SK-N-SH (cell line): ENCODE measurements at regions not wholly inside any gene's neighbourhood (a gene's known extent, or its start where the extent isn't known, plus 50 kb on each side); places are given as distances from the start of the nearest gene placed in this dataset.

Source experiments
- CTCF ChIA-PET: fragments of 300-600, 350-600 bp; formaldehyde crosslinking; extraction: SDS; loops from one replicate; lab custom pipeline; 2021; lab: Yijun Ruan, JAX
- POLR2A ChIA-PET: fragments of 350-600 bp; sonication (Branson Sonifier 250); formaldehyde crosslinking; extraction: SDS; loops from one replicate; lab custom pipeline; 2020; ENCODE audit warnings: antibody characterized with exemption, inconsistent platforms; lab: Yijun Ruan, JAX
- DNase-seq: peaks from one replicate; pipeline ENCODE4 v3.0.0; 2012
- H2AFZ ChIP-seq: fragments of 200-600 bp; sonication (generic); 2 replicates; pipeline ENCODE4 v1.8.1; 2016; ENCODE audit warnings: antibody characterized with exemption, mild to moderate bottlenecking, low read depth
- H3F3A ChIP-seq: fragments of 200-600 bp; sonication (generic); replicated peaks from 2 replicates; pipeline ENCODE3; 2016; ENCODE audit warnings: antibody characterized with exemption, mild to moderate bottlenecking; ENCODE audit not compliant: insufficient read depth
- H3K27ac ChIP-seq, 2 experiments: fragments of 200-500 bp in 1 of 2; fragments of 200-600 bp in 1 of 2; sonication (Bioruptor generic) in 1 of 2; sonication (generic), shearing (Covaris generic) in 1 of 2; 2 replicates each; pipeline versions ENCODE4 v1.5.1 to v1.6.1; 2014 to 2016; ENCODE audit warnings: low read depth in 2 of 2, inconsistent platforms in 1 of 2, low read length in 1 of 2, mild to moderate bottlenecking in 1 of 2, mixed read lengths in 1 of 2
- H3K27me3 ChIP-seq: fragments of 200-600 bp; sonication (generic), shearing (Covaris generic); 2 replicates; pipeline ENCODE4 v1.6.1; 2016; ENCODE audit warnings: mixed run types; ENCODE audit not compliant: insufficient read depth
- H3K36me3 ChIP-seq, 2 experiments: fragments of 200-500 bp in 1 of 2; fragments of 200-600 bp in 1 of 2; sonication (Bioruptor generic) in 1 of 2; sonication (generic) in 1 of 2; replicated peaks in 1 of 2; 2 replicates each; pipeline versions ENCODE3 to v1.5.1; 2014 to 2016; ENCODE audit warnings: low read length in 1 of 2, mild to moderate bottlenecking in 1 of 2; ENCODE audit not compliant: insufficient read depth in 2 of 2, control insufficient read depth in 1 of 2
- H3K4me1 ChIP-seq, 2 experiments: fragments of 200-500 bp in 1 of 2; fragments of 200-600 bp in 1 of 2; sonication (Bioruptor generic) in 1 of 2; sonication (generic), shearing (Covaris generic) in 1 of 2; 2 replicates each; pipeline versions ENCODE4 v1.5.1 to v1.6.1; 2014 to 2016; ENCODE audit warnings: low read depth in 1 of 2, low read length in 1 of 2, mixed run types in 1 of 2; ENCODE audit not compliant: insufficient read depth in 2 of 2, control insufficient read depth in 1 of 2
- H3K4me2 ChIP-seq: fragments of 200-600 bp; sonication (generic), shearing (Covaris generic); 2 replicates; pipeline ENCODE4 v1.6.1; 2017; ENCODE audit warnings: mixed run types
- H3K4me3 ChIP-seq, 2 experiments: fragments of 200-500 bp in 1 of 2; fragments of 200-600 bp in 1 of 2; sonication (Bioruptor generic) in 1 of 2; sonication (generic), shearing (Covaris generic) in 1 of 2; 2 replicates each; pipeline versions ENCODE4 v1.5.1 to v1.8.1; 2014 to 2016; ENCODE audit warnings: low read depth in 2 of 2, inconsistent platforms in 1 of 2, low read length in 1 of 2, mild to moderate bottlenecking in 1 of 2, mixed read lengths in 1 of 2, moderate library complexity in 1 of 2
- H3K79me2 ChIP-seq: fragments of 200-600 bp; sonication (generic); 2 replicates; pipeline ENCODE4 v1.8.1; 2017; ENCODE audit warnings: mild to moderate bottlenecking; ENCODE audit not compliant: insufficient read depth
- H3K9ac ChIP-seq: fragments of 200-600 bp; sonication (generic); 2 replicates; pipeline ENCODE4 v1.6.1; 2017; ENCODE audit warnings: mixed run types
- H3K9me2 ChIP-seq: fragments of 200-600 bp; sonication (generic); 2 replicates; pipeline ENCODE4 v1.6.1; 2017; ENCODE audit warnings: mixed run types
- H3K9me3 ChIP-seq: fragments of 200-600 bp; sonication (generic); 2 replicates; pipeline ENCODE4 v1.6.1; 2017; ENCODE audit warnings: mixed run types, mild to moderate bottlenecking, moderate library complexity
- H4K20me1 ChIP-seq: fragments of 200-600 bp; sonication (generic); 2 replicates; pipeline ENCODE4 v1.6.1; 2017; ENCODE audit warnings: mild to moderate bottlenecking, mixed run types; ENCODE audit not compliant: insufficient read depth
- ELF1 ChIP-seq: IDR thresholded peaks from 2 replicates; pipeline ENCODE4 v1.4.0; 2012
- EP300 ChIP-seq, 2 experiments: IDR thresholded peaks; 2 replicates each; pipeline versions ENCODE4 v1.4.0 to v1.6.1; 2012; ENCODE audit warnings: borderline replicate concordance in 1 of 2, low read depth in 1 of 2, low read length in 1 of 2
- FOSL2 ChIP-seq: IDR thresholded peaks from 2 replicates; pipeline ENCODE4 v1.4.0; 2012; ENCODE audit warnings: low read depth, mild to moderate bottlenecking, moderate library complexity, borderline replicate concordance
- FOXJ3 ChIP-seq: sonication (generic); formaldehyde crosslinking; IDR thresholded peaks from 2 replicates; pipeline ENCODE4 v1.5.1; 2020; ENCODE audit warnings: mild to moderate bottlenecking, missing genetic modification reagents
- FOXM1 ChIP-seq: IDR thresholded peaks from 2 replicates; pipeline ENCODE4 v1.4.0; 2012; ENCODE audit warnings: low read depth, mild to moderate bottlenecking
- JUND ChIP-seq: IDR thresholded peaks from 2 replicates; pipeline ENCODE4 v1.4.0; 2012
- MAX ChIP-seq: IDR thresholded peaks from 2 replicates; pipeline ENCODE4 v1.4.0; 2012; ENCODE audit warnings: low read depth
- MEF2A ChIP-seq: IDR thresholded peaks from 2 replicates; pipeline ENCODE4 v1.4.0; 2012; ENCODE audit warnings: low read depth, borderline replicate concordance
- NFIC ChIP-seq: IDR thresholded peaks from 2 replicates; pipeline ENCODE4 v1.4.0; 2012; ENCODE audit warnings: borderline replicate concordance
- PBX3 ChIP-seq: IDR thresholded peaks from 2 replicates; pipeline ENCODE4; 2012
- POLR2AphosphoS5 ChIP-seq: IDR thresholded peaks from 2 replicates; pipeline ENCODE4 v1.6.1; 2012; ENCODE audit warnings: low read depth, low read length
- RXRA ChIP-seq: IDR thresholded peaks from 2 replicates; pipeline ENCODE4 v1.4.0; 2012; ENCODE audit warnings: low read depth, mild to moderate bottlenecking, borderline replicate concordance
- SIN3A ChIP-seq: IDR thresholded peaks from 2 replicates; pipeline ENCODE4 v1.6.1; 2012; ENCODE audit warnings: low read depth, mild to moderate bottlenecking, low read length, moderate library complexity, borderline replicate concordance
- TCF12 ChIP-seq: IDR thresholded peaks from 2 replicates; pipeline ENCODE4 v1.4.0; 2012
- TEAD4 ChIP-seq: IDR thresholded peaks from 2 replicates; pipeline ENCODE4 v1.4.0; 2012; ENCODE audit warnings: mild to moderate bottlenecking, borderline replicate concordance; ENCODE audit not compliant: insufficient read depth
- ZBTB33 ChIP-seq: IDR thresholded peaks from 2 replicates; pipeline ENCODE4 v1.4.0; 2012; ENCODE audit warnings: low read depth, borderline replicate concordance
- WGBS: methylation state at CpG from one replicate; pipeline ENCODE4 v1.1.6; 2017; ENCODE audit warnings: low lambda C conversion rate; 5-methylcytosine and 5-hydroxymethylcytosine counted together
- TF ChIP-seq, protein P1 (sequence below): fragments of 200-600 bp; sonication (generic); IDR thresholded peaks from 2 replicates; pipeline ENCODE4 v1.6.1; 2017; ENCODE audit warnings: antibody characterized with exemption, mild to moderate bottlenecking, moderate library complexity
- TF ChIP-seq, protein P2 (sequence below): IDR thresholded peaks from 2 replicates; pipeline ENCODE4 v1.4.0; 2012; ENCODE audit warnings: low read depth, borderline replicate concordance

DNA sequence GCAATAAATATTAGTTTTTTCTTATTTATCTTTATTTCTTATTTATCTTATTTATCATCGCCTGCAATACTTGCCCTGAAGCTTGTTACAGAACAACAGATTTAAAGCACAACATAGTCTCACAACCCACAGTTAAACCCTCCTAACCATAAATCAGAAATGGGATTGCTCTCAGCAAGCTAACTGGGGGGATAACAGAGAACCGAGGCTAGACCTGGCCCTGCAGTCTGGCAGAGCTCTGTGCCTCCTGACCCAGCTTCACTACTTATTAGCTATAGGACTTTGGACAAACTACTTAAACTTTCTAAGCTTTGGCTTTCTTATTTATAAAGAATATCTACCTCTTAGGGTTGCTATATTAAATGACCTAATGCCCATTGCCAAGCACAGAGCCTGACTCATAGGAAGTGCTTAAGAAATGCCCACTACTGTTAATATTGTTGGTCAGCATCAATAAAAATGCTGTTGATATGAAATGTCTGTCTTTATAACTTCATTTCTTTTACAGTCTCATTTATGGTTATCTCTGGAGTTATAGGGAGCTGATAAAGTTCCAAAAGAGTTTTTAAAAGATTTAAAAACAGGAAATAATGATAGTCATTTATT, 87.9 kb upstream of the BEND6 start:
- H2AFZ ChIP-seq = no peak overlapping the region
- no peaks in the 10 kb centered on the region for H3K27me3 ChIP-seq
- no peaks in the 10 kb centered on the region for H3K36me3 ChIP-seq
- peak overlapping the region in 1 of 2 experiments; percentile 90; a peak in 3 of 4 replicates for H3K27ac ChIP-seq
- H3K4me1 ChIP-seq = peaks cover 11 to 56% of the 10 kb centered on the region in 2 experiments
- CTCF ChIA-PET = interaction anchor here (1.3 to 7.8 kb wide), 2 partner anchors 15 to 36 kb away, joined by 3 to 42 read pairs; no protein-coding TSS in a partner anchor
- H3K79me2 ChIP-seq = peaks cover 33% of the 10 kb centered on the region
- H4K20me1 ChIP-seq = no peaks in the 10 kb centered on the region
- H3F3A ChIP-seq = peaks cover 46% of the 10 kb centered on the region
- H3K4me3 ChIP-seq = no peak overlapping the region
- H3K9me2 ChIP-seq = no peaks in the 10 kb centered on the region
- H3K9me3 ChIP-seq = no peaks in the 10 kb centered on the region
- TF ChIP-seq TEAD4 (peak; percentile 63; the same call in 1 of the 2 replicates), PBX3 (peak; percentile 86), SIN3A (no peak), JUND (peak; percentile 70; the same call in 1 of the 2 replicates), FOXJ3 (CRISPR knock-in tag) (no peak), FOXM1 (0 out of 2 replicates have a peak, but pooled peaks have one; percentile 27), NFIC (peak; percentile 65; the same call in 1 of the 2 replicates), FOSL2 (peak; percentile 70; the same call in 1 of the 2 replicates), MAX (no peak), EP300 (IDR thresholded peaks at IDR 0.05; ENCODE audit: borderline replicate concordance in 1 of 2, low read depth in 1 of 2, low read length in 1 of 2) (peak in 1 of 2 experiments; percentile 73; a peak in 1 of 4 replicates), POLR2AphosphoS5 (peak; percentile 52; the same call in 1 of the 2 replicates), RXRA (peak; percentile 71; the same call in 1 of the 2 replicates), MEF2A (no peak), TCF12 (peak; percentile 83), ZBTB33 (no peak), ELF1 (no peak)
- TF ChIP-seq, protein P1, sequence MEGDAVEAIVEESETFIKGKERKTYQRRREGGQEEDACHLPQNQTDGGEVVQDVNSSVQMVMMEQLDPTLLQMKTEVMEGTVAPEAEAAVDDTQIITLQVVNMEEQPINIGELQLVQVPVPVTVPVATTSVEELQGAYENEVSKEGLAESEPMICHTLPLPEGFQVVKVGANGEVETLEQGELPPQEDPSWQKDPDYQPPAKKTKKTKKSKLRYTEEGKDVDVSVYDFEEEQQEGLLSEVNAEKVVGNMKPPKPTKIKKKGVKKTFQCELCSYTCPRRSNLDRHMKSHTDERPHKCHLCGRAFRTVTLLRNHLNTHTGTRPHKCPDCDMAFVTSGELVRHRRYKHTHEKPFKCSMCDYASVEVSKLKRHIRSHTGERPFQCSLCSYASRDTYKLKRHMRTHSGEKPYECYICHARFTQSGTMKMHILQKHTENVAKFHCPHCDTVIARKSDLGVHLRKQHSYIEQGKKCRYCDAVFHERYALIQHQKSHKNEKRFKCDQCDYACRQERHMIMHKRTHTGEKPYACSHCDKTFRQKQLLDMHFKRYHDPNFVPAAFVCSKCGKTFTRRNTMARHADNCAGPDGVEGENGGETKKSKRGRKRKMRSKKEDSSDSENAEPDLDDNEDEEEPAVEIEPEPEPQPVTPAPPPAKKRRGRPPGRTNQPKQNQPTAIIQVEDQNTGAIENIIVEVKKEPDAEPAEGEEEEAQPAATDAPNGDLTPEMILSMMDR = no peak
- TF ChIP-seq, protein P2, sequence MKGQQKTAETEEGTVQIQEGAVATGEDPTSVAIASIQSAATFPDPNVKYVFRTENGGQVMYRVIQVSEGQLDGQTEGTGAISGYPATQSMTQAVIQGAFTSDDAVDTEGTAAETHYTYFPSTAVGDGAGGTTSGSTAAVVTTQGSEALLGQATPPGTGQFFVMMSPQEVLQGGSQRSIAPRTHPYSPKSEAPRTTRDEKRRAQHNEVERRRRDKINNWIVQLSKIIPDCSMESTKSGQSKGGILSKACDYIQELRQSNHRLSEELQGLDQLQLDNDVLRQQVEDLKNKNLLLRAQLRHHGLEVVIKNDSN = no peak
- TF ChIP-seq, all 33 proteins: peak for 10
- POLR2A ChIA-PET = no interaction called here
- Histone ChIP-seq H3K9ac (no peak overlapping the region), H3K4me2 (peak overlapping the region; percentile 13; the same call in 1 of the 2 replicates)
- 58% methylated on average over 2 of the region's 2 CpGs for WGBS
- DNase-seq = no peak
